ENCODE measurements at regions not wholly inside any gene's neighbourhood (a gene's known extent, or its start where the extent isn't known, plus 50 kb on each side); places are given as distances from the start of the nearest gene placed in this dataset.

DNA sequence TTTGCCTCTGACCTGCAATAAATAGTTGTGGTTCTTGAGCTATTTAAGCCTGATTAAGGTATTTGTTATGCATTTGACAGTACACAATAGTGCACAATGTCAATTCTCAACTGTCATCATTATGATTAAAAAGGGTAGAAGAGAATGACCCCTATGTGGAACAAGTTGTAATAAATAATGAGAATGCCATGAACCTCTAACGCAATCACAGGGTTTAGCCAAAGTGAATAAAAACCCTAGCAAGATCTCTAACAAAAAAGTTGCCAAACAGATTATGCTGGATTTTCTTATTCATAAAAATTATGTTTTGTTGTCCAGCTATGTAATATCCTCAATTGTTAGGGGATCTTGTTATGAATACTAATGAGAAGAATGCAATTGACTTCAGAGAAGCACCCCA is 387.4 kb downstream of the GPAT3 start:
- no peaks in the 10 kb centered on the region for H3K27me3 ChIP-seq
- H3K4me3 ChIP-seq: no peak overlapping the region
- no peaks in the 10 kb centered on the region for H3K4me1 ChIP-seq
- no peaks in the 10 kb centered on the region for H3K36me3 ChIP-seq
- DNase-seq: no peak
- intact Hi-C loops (cut with DNase I; ENCODE audit: low total_unique reads): no loop called here
- no peaks in the 10 kb centered on the region for H3K9me3 ChIP-seq
- no peak overlapping the region for H3K27ac ChIP-seq
- TF ChIP-seq, protein P1, sequence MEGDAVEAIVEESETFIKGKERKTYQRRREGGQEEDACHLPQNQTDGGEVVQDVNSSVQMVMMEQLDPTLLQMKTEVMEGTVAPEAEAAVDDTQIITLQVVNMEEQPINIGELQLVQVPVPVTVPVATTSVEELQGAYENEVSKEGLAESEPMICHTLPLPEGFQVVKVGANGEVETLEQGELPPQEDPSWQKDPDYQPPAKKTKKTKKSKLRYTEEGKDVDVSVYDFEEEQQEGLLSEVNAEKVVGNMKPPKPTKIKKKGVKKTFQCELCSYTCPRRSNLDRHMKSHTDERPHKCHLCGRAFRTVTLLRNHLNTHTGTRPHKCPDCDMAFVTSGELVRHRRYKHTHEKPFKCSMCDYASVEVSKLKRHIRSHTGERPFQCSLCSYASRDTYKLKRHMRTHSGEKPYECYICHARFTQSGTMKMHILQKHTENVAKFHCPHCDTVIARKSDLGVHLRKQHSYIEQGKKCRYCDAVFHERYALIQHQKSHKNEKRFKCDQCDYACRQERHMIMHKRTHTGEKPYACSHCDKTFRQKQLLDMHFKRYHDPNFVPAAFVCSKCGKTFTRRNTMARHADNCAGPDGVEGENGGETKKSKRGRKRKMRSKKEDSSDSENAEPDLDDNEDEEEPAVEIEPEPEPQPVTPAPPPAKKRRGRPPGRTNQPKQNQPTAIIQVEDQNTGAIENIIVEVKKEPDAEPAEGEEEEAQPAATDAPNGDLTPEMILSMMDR (IDR thresholded peaks at IDR 0.05): no peak

DNA sequence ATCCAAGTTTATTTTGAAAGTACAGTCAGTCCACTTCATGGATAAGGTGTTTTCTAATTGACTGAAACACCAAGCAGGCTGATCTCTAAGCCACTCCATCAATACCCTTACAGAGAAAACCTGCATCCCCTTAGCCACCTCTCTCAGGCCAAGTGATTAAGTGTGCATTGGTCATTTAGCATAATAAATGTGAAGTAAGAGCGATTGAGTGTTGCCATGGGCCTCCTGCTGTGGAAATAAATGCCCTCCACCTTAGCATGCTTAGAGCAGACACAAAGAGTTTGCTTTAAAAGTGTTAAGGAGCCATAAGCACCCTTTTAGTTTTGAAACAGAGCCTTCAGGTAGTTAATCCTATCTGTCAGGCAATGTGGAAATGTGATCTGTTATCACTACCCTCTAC is 386.5 kb downstream of the GPAT3 start:
- Histone ChIP-seq H3K4me3 (no peak overlapping the region), H3K27ac (no peak overlapping the region), H3K36me3 (no peaks in the 10 kb centered on the region), H3K9me3 (no peaks in the 10 kb centered on the region), H3K4me1 (no peaks in the 10 kb centered on the region), H3K27me3 (no peaks in the 10 kb centered on the region)
- intact Hi-C loops (cut with DNase I; ENCODE audit: low total_unique reads): no loop called here
- no peak for DNase-seq
- TF ChIP-seq, protein P1 (IDR thresholded peaks at IDR 0.05): no peak

DNA sequence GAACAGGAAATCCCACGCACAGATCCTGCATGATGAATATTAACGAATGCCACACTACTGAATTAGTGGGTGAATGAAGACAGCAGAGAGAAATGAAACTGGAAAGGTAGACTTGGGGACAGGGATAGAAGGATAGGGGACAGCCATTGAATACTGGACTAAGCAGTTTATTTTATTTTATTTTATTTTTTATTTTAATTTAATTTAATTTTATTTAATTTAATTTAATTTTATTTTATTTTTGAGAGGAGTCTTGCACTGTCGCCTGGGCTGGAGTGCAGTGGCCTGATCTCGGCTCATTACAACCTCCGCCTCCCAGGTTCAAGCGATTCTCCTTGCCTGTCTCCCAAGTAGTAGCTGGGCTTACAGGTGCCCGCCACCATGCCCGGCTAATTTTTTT is 385.2 kb downstream of the GPAT3 start:
- Histone ChIP-seq H3K27ac (no peak overlapping the region), H3K4me1 (no peaks in the 10 kb centered on the region), H3K36me3 (no peaks in the 10 kb centered on the region), H3K9me3 (no peaks in the 10 kb centered on the region), H3K27me3 (no peaks in the 10 kb centered on the region), H3K4me3 (no peak overlapping the region)
- intact Hi-C loops (cut with DNase I; ENCODE audit: low total_unique reads): no loop called here
- TF ChIP-seq, protein P1 (IDR thresholded peaks at IDR 0.05): no peak
- no peak for DNase-seq

DNA sequence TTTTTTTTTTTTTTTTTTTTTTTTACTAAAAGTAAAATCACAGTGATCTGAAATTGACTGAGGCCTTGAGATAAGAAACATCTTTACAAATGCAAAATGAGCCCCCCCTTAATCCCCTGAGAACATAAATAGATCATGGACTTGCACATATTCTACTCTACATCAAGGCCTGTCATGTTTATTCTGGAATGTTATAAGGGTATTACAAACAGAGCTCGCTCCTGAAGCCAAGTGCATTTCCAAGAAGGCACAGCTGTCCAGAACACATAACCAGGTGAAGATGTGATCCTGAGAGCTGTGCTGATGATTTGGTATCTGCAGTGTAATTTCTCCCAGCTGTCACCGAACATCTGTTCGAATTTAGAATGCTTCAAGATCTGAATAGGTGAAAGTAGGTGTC is 384.5 kb downstream of the GPAT3 start:
- no peak for DNase-seq
- Histone ChIP-seq H3K4me3 (no peak overlapping the region), H3K9me3 (no peaks in the 10 kb centered on the region), H3K27ac (no peak overlapping the region), H3K36me3 (no peaks in the 10 kb centered on the region), H3K27me3 (no peaks in the 10 kb centered on the region), H3K4me1 (no peaks in the 10 kb centered on the region)
- TF ChIP-seq, protein P1 (IDR thresholded peaks at IDR 0.05): no peak
- intact Hi-C loops (cut with DNase I; ENCODE audit: low total_unique reads): no loop called here

GRCh38 chr4:83917572-83917971 is 381.7 kb downstream of the GPAT3 start:
- Histone ChIP-seq H3K4me1 (no peaks in the 10 kb centered on the region), H3K27me3 (no peaks in the 10 kb centered on the region), H3K4me3 (no peak overlapping the region), H3K36me3 (no peaks in the 10 kb centered on the region), H3K27ac (no peak overlapping the region), H3K9me3 (no peaks in the 10 kb centered on the region)
- DNase-seq: no peak
- TF ChIP-seq, protein P1 (IDR thresholded peaks at IDR 0.05): no peak
- intact Hi-C loops (cut with DNase I; ENCODE audit: low total_unique reads): no loop called here

DNA sequence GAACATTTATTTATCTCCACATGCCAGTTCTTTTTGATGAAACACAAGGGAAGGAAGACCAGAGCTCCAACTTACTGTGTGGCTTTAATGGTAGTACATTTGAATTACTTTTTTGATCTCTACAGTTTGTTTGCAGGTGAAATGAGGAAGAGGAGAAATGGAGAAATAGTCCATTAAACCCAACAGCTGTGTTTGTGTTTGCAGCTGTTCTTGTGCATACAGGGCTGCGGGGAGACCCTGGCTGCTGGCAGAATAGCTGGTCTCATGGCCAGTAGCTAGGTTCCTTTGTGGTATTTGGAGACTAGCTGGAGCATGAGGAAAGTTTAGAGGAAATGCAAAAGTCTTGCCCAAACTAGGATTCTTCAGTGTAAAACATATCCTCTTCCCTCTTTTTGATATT is 374.8 kb downstream of the GPAT3 start:
- Histone ChIP-seq H3K9me3 (no peaks in the 10 kb centered on the region), H3K36me3 (no peaks in the 10 kb centered on the region), H3K4me3 (no peak overlapping the region), H3K27me3 (no peaks in the 10 kb centered on the region), H3K27ac (no peak overlapping the region), H3K4me1 (no peaks in the 10 kb centered on the region)
- intact Hi-C loops (cut with DNase I; ENCODE audit: low total_unique reads): no loop called here
- no peak for DNase-seq
- TF ChIP-seq, protein P1 (IDR thresholded peaks at IDR 0.05): no peak
